IMR-90 (cell line): ENCODE measurements at regions not wholly inside any gene's neighbourhood (a gene's known extent, or its start where the extent isn't known, plus 50 kb on each side); places are given as distances from the start of the nearest gene placed in this dataset.

Experiments used
- ATAC-seq: fragments of 200-7000 bp; cut with Tn5 transposase; 2 replicates; pipeline ENCODE4 v1.9.1; 2020; ENCODE audit warnings: low read depth, mild to moderate bottlenecking, moderate library complexity
- BruUV-seq: library from RNA; stranded (reverse); fragments of 400-500 nt; replicated peaks from 2 replicates; lab custom pipeline; 2021; lab: Mats Ljungman, UMichigan
- CTCF ChIA-PET: fragments of 300-600 bp; formaldehyde crosslinking; extraction: SDS; loops from one replicate; lab custom pipeline; 2021; ENCODE audit warnings: antibody characterized with exemption; lab: Yijun Ruan, JAX
- POLR2A ChIA-PET: fragments of 300-600 bp; sonication (Branson Sonifier 250); formaldehyde crosslinking; loops from one replicate; lab custom pipeline; 2022; ENCODE audit warnings: antibody characterized with exemption; ENCODE audit not compliant: unreplicated experiment; lab: Charles Lee
- DNase-seq: peaks from one replicate; pipeline ENCODE4 v3.0.0; 2013
- H2AFZ ChIP-seq: replicated peaks from 2 replicates; pipeline ENCODE3; 2013; ENCODE audit warnings: low read length, mild to moderate bottlenecking; ENCODE audit not compliant: poor library complexity
- H2AK5ac ChIP-seq: 2 replicates; pipeline ENCODE4 v1.6.1; 2013; ENCODE audit warnings: low read depth, low read length, inconsistent platforms
- H2AK9ac ChIP-seq: replicated peaks from 2 replicates; pipeline ENCODE3; 2013; ENCODE audit warnings: mild to moderate bottlenecking, low read depth, low read length, moderate library complexity; ENCODE audit not compliant: poor library complexity
- H2BK120ac ChIP-seq: 2 replicates; pipeline ENCODE4 v1.6.1; 2013; ENCODE audit warnings: low read depth, low read length, inconsistent platforms
- H2BK15ac ChIP-seq: 3 replicates; pipeline ENCODE4 v1.6.1; 2013; ENCODE audit warnings: low read depth, low read length, inconsistent platforms
- H2BK20ac ChIP-seq: 2 replicates; pipeline ENCODE4 v1.6.1; 2013; ENCODE audit warnings: low read depth, mild to moderate bottlenecking, inconsistent platforms, low read length, moderate library complexity
- H2BK5ac ChIP-seq: 2 replicates; pipeline ENCODE4 v1.6.1; 2013; ENCODE audit warnings: mild to moderate bottlenecking, low read depth, low read length, inconsistent platforms; ENCODE audit not compliant: poor library complexity, severe bottlenecking
- H3K14ac ChIP-seq: replicated peaks from 2 replicates; pipeline ENCODE4 v1.6.1; 2013; ENCODE audit warnings: low read depth, low read length, inconsistent platforms
- H3K18ac ChIP-seq: 2 replicates; pipeline ENCODE4 v1.6.1; 2013; ENCODE audit warnings: low read depth, low read length, control low read depth
- H3K23ac ChIP-seq: 2 replicates; pipeline ENCODE4 v1.6.1; 2013; ENCODE audit warnings: low read depth, low read length, inconsistent platforms
- H3K27ac ChIP-seq: 2 replicates; pipeline ENCODE4 v1.5.1; 2013; ENCODE audit warnings: mild to moderate bottlenecking, control low read depth, low read length; ENCODE audit not compliant: insufficient read depth
- H3K27me3 ChIP-seq: 2 replicates; pipeline ENCODE4 v1.6.1; 2013; ENCODE audit warnings: low read length; ENCODE audit not compliant: control insufficient read depth, insufficient read depth
- H3K36me3 ChIP-seq: 2 replicates; pipeline ENCODE4 v1.6.1; 2013; ENCODE audit warnings: low read length, mixed read lengths; ENCODE audit not compliant: control insufficient read depth, insufficient read depth
- H3K4ac ChIP-seq: 2 replicates; pipeline ENCODE4 v1.6.1; 2013; ENCODE audit warnings: low read depth, low read length, inconsistent platforms
- H3K4me1 ChIP-seq: 2 replicates; pipeline ENCODE4 v1.6.1; 2013; ENCODE audit warnings: low read length, mixed read lengths; ENCODE audit not compliant: control insufficient read depth, insufficient read depth
- H3K4me2 ChIP-seq: 2 replicates; pipeline ENCODE4 v1.6.1; 2013; ENCODE audit warnings: low read depth, mild to moderate bottlenecking, control low read depth, low read length, moderate library complexity
- H3K4me3 ChIP-seq: 2 replicates; pipeline ENCODE4 v1.5.1; 2013; ENCODE audit warnings: low read depth, mild to moderate bottlenecking, control low read depth, low read length, moderate library complexity; ENCODE audit not compliant: insufficient read depth
- H3K56ac ChIP-seq: 2 replicates; pipeline ENCODE4 v1.6.1; 2013; ENCODE audit warnings: low read length, inconsistent platforms; ENCODE audit not compliant: insufficient read depth; ENCODE audit errors: extremely low read depth
- H3K79me1 ChIP-seq, 2 experiments: 2 replicates each; pipeline ENCODE4 v1.6.1; 2013; ENCODE audit warnings: low read length in 2 of 2, inconsistent platforms in 1 of 2, low read depth in 1 of 2
- H3K9ac ChIP-seq: 2 replicates; pipeline ENCODE4 v1.6.1; 2013; ENCODE audit warnings: low read depth, low read length, control low read depth
- H3K9me1 ChIP-seq: 2 replicates; pipeline ENCODE4 v1.6.1; 2013; ENCODE audit warnings: low read length, inconsistent platforms; ENCODE audit not compliant: insufficient read depth
- H3K9me3 ChIP-seq: 2 replicates; pipeline ENCODE4 v1.6.1; 2013; ENCODE audit warnings: low read length; ENCODE audit not compliant: control insufficient read depth, insufficient read depth
- H4K20me1 ChIP-seq: 2 replicates; pipeline ENCODE4 v1.6.1; 2013; ENCODE audit warnings: low read length, inconsistent platforms; ENCODE audit not compliant: insufficient read depth
- H4K5ac ChIP-seq: 2 replicates; pipeline ENCODE4 v1.6.1; 2013; ENCODE audit warnings: mild to moderate bottlenecking, low read depth, low read length, control low read depth
- H4K8ac ChIP-seq, 2 experiments: 2 replicates each; pipeline ENCODE4 v1.6.1; 2013; ENCODE audit warnings: low read depth in 2 of 2, low read length in 2 of 2, control low read depth in 1 of 2, inconsistent platforms in 1 of 2
- H4K91ac ChIP-seq: 2 replicates; pipeline ENCODE4 v1.6.1; 2013; ENCODE audit warnings: low read depth, low read length, inconsistent platforms; ENCODE audit not compliant: insufficient read depth
- FOS ChIP-seq: fragments of 150-350 bp; IDR thresholded peaks from 2 replicates; pipeline ENCODE4 v1.6.1; 2016; ENCODE audit warnings: low read depth, low read length
- WGBS, 2 experiments: methylation state at CpG; one replicate each; pipeline versions ENCODE4 v1.1.5 to v1.1.7; 2013; ENCODE audit warnings: missing lambda C conversion rate in 2 of 2; ENCODE audit not compliant: insufficient read length in 1 of 2; ENCODE audit errors: extremely low coverage in 2 of 2; 5-methylcytosine and 5-hydroxymethylcytosine counted together
- dilution Hi-C: fragments of 300-500 bp; cut with HindIII; formaldehyde crosslinking; loops from one replicate; pipeline ENCODE4 v1.14.3; 2018; ENCODE audit warnings: low sequenced_read_pairs; ENCODE audit not compliant: unreplicated experiment
- in situ Hi-C: fragments of 300-500 bp; cut with MboI; formaldehyde crosslinking; loops from 3 replicates; pipeline ENCODE4 v1.14.3; 2019; ENCODE audit warnings: low sequenced_read_pairs, inconsistent platforms, mixed read lengths
- intact Hi-C: fragments of 100-400 bp; cut with micrococcal nuclease; formaldehyde crosslinking; loops from 2 replicates; pipeline ENCODE4 v1.10.0; 2022

DNA sequence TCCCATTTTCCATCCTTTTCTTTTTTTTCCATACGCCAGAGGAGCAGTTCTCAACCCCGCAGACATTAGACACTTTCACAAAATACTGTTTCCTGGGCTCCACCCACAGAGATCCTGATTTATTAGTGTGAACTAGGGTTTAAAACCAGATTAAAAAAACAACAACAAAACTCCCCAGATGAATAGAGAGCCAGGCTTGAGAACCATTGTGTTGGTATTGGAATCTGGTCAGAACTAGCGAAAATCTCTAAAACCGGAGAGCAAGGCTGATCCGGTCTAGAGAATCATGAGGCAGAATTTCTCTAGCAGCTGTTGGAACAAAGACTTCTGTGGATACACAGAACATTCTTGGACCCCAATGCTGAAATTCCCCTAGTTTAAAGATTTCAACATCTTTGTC lies 173.0 kb downstream of the PCSK1 start:
- intact Hi-C loops (no loop called here), dilution Hi-C loops (no loop called here), in situ Hi-C loops (no loop called here)
- Histone ChIP-seq H2AK9ac (no peak overlapping the region), H3K23ac (peak overlapping the region; percentile 25; the same call in 1 of the 2 replicates), H3K27me3 (no peaks in the 10 kb centered on the region), H3K18ac (peak overlapping the region; percentile 57), H2BK20ac (peak overlapping the region; percentile 90), H3K79me1 (peaks cover 0 to 11% of the 10 kb centered on the region in 2 experiments; a peak in 2 of 4 replicates), H3K4me1 (peaks cover 23% of the 10 kb centered on the region), H3K36me3 (no peaks in the 10 kb centered on the region), H3K14ac (peak overlapping the region; percentile 31), H3K9me1 (peaks cover 6% of the 10 kb centered on the region), H3K4me3 (no peak overlapping the region), H2AFZ (no peak overlapping the region), H3K9ac (no peak overlapping the region), H3K9me3 (no peaks in the 10 kb centered on the region), H2BK5ac (peak overlapping the region; percentile 93), H4K8ac (peak overlapping the region; percentile 56 to 77), H4K5ac (peak overlapping the region; percentile 75), H4K20me1 (no peaks in the 10 kb centered on the region), H3K27ac (peak overlapping the region; percentile 62; the same call in 1 of the 2 replicates), H4K91ac (peak overlapping the region; percentile 43), H2BK120ac (peak overlapping the region; percentile 87), H3K4ac (peak overlapping the region; percentile 54), H3K56ac (0 out of 2 replicates have a peak overlapping the region, but pooled peaks have one; percentile 20), H2AK5ac (peak overlapping the region; percentile 30; the same call in 1 of the 2 replicates), H3K4me2 (no peak overlapping the region), H2BK15ac (peak overlapping the region; percentile 83)
- ChIA-PET CTCF (no interaction called here), POLR2A (no interaction called here)
- DNase-seq (no peak), ATAC-seq (no peak)
- no TSS peak for BruUV-seq
- 92% methylated on average over 2 of the region's 5 CpGs; no CpG with 5 or more reads in 1 of the 2 experiments for WGBS, 2 experiments
- TF ChIP-seq FOS = no peak
